ENCODE measurements at regions not wholly inside any gene's neighbourhood (a gene's known extent, or its start where the extent isn't known, plus 50 kb on each side); places are given as distances from the start of the nearest gene placed in this dataset.
"Not testable (repeated sequence)": the region's sequence is repeated elsewhere in the genome, so short reads cannot be mapped to it uniquely, and the experiment has no call there.

- no peaks in the 10 kb centered on the region for H3K27me3 ChIP-seq (ENCODE audit: insufficient read depth, low read length, poor library complexity, severe bottlenecking)
- no peaks in the 10 kb centered on the region for H3K9me3 ChIP-seq (ENCODE audit: insufficient read depth, low read depth, low read length)
- H3K9me2 ChIP-seq (replicated peaks; ENCODE audit: low read depth, low read length) = no peaks in the 10 kb centered on the region
- no peaks in the 10 kb centered on the region for H3F3A ChIP-seq (ENCODE audit: low read depth)
- no peak overlapping the region for H3K4me3 ChIP-seq (ENCODE audit: low read length, poor library complexity, severe bottlenecking)
- H3K4me1 ChIP-seq (ENCODE audit: insufficient read depth, low read length, poor library complexity, severe bottlenecking) = no peaks in the 10 kb centered on the region
- no peaks in the 10 kb centered on the region for H3K79me2 ChIP-seq (ENCODE audit: insufficient read depth, low read length)
- H3K36me3 ChIP-seq (ENCODE audit: insufficient read depth, low read length) = no peaks in the 10 kb centered on the region
- H2AFZ ChIP-seq (ENCODE audit: low read length) = no peak overlapping the region
- H4K20me1 ChIP-seq (ENCODE audit: insufficient read depth, low read length, poor library complexity, severe bottlenecking) = no peaks in the 10 kb centered on the region
- H3K4me2 ChIP-seq (ENCODE audit: low read depth, low read length, poor library complexity, severe bottlenecking) = no peak overlapping the region
- TF ChIP-seq, protein P1, sequence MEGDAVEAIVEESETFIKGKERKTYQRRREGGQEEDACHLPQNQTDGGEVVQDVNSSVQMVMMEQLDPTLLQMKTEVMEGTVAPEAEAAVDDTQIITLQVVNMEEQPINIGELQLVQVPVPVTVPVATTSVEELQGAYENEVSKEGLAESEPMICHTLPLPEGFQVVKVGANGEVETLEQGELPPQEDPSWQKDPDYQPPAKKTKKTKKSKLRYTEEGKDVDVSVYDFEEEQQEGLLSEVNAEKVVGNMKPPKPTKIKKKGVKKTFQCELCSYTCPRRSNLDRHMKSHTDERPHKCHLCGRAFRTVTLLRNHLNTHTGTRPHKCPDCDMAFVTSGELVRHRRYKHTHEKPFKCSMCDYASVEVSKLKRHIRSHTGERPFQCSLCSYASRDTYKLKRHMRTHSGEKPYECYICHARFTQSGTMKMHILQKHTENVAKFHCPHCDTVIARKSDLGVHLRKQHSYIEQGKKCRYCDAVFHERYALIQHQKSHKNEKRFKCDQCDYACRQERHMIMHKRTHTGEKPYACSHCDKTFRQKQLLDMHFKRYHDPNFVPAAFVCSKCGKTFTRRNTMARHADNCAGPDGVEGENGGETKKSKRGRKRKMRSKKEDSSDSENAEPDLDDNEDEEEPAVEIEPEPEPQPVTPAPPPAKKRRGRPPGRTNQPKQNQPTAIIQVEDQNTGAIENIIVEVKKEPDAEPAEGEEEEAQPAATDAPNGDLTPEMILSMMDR (conservative IDR thresholded peaks at IDR 0.05; ENCODE audit: low read length) = no peak
- no peak for TF ChIP-seq EZH2phosphoT487 (IDR thresholded peaks at IDR 0.05; ENCODE audit: borderline replicate concordance)
- H3K9ac ChIP-seq (ENCODE audit: low read depth, low read length, poor library complexity, severe bottlenecking) = no peak overlapping the region
Measured at GRCh38 chr2:190591437-190591836, 56.9 kb upstream of the NEMP2 start.

GRCh38 chr2:190592831-190593230 is 56.1 kb upstream of the NAB1 start:
- Histone ChIP-seq H3K79me2 (ENCODE audit: insufficient read depth, low read length) (no peaks in the 10 kb centered on the region), H3K4me1 (ENCODE audit: insufficient read depth, low read length, poor library complexity, severe bottlenecking) (peaks cover 5% of the 10 kb centered on the region), H3F3A (ENCODE audit: low read depth) (no peaks in the 10 kb centered on the region), H3K9ac (ENCODE audit: low read depth, low read length, poor library complexity, severe bottlenecking) (no peak overlapping the region), H3K9me2 (replicated peaks; ENCODE audit: low read depth, low read length) (no peaks in the 10 kb centered on the region), H3K27me3 (ENCODE audit: insufficient read depth, low read length, poor library complexity, severe bottlenecking) (no peaks in the 10 kb centered on the region), H3K4me2 (ENCODE audit: low read depth, low read length, poor library complexity, severe bottlenecking) (no peak overlapping the region), H3K4me3 (ENCODE audit: low read length, poor library complexity, severe bottlenecking) (no peak overlapping the region), H3K36me3 (ENCODE audit: insufficient read depth, low read length) (no peaks in the 10 kb centered on the region), H3K9me3 (ENCODE audit: insufficient read depth, low read depth, low read length) (no peaks in the 10 kb centered on the region), H4K20me1 (ENCODE audit: insufficient read depth, low read length, poor library complexity, severe bottlenecking) (no peaks in the 10 kb centered on the region), H2AFZ (ENCODE audit: low read length) (no peak overlapping the region)
- TF ChIP-seq EZH2phosphoT487 (IDR thresholded peaks at IDR 0.05; ENCODE audit: borderline replicate concordance) = no peak
- TF ChIP-seq, protein P1 (conservative IDR thresholded peaks at IDR 0.05; ENCODE audit: low read length) = no peak

DNA sequence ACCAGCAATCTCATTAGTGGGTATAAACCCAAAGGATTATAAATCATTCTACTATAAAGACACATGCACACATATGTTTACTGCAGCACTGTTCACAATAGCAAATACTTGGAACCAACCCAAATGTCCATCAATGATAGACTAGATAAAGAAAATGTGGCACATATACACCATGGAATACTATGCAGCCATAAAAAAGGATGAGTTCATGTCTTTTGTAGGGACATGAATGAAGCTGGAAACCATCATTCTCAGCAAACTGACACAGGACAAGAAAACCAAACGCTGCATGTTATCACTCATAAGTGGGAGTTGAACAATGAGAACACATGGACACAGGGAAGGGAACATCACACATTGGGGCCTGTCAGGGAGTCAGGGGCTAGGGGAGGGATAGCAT is 53.0 kb upstream of the NAB1 start:
- not testable (repeated sequence) for H3K4me3 ChIP-seq (ENCODE audit: low read length, poor library complexity, severe bottlenecking)

DNA sequence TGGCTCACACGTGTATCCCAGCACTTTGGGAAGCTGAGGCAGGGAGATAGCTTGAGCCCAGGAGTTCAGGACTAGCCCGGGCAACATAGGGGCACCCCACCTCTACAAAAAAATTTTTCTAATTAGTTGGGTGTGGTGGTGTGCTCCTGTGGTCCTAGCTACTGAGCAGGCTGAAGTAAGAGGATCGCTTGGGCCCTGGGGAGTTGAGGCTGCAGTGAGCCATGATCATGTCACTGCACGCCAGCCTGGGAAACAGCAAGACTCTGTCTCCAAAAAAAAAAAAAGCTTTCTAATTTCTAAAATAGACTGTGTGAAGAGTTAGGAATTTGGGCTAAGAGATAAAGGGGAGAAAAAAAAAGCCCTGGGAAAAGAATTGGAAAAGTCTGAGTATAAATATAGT is 51.9 kb upstream of the NAB1 start:
- Histone ChIP-seq H3K4me2 (ENCODE audit: low read depth, low read length, poor library complexity, severe bottlenecking) (no peak overlapping the region), H2AFZ (ENCODE audit: low read length) (no peak overlapping the region)

More for the DNA sequence above, 53.0 kb upstream of the NAB1 start:
- not testable (repeated sequence) for H3K9ac ChIP-seq (ENCODE audit: low read depth, low read length, poor library complexity, severe bottlenecking); H3K79me2 ChIP-seq (ENCODE audit: insufficient read depth, low read length); H4K20me1 ChIP-seq (ENCODE audit: insufficient read depth, low read length, poor library complexity, severe bottlenecking); H3K27me3 ChIP-seq (ENCODE audit: insufficient read depth, low read length, poor library complexity, severe bottlenecking); H2AFZ ChIP-seq (ENCODE audit: low read length); H3K9me3 ChIP-seq (ENCODE audit: insufficient read depth, low read depth, low read length); H3K36me3 ChIP-seq (ENCODE audit: insufficient read depth, low read length); H3K4me2 ChIP-seq (ENCODE audit: low read depth, low read length, poor library complexity, severe bottlenecking); H3K9me2 ChIP-seq (replicated peaks; ENCODE audit: low read depth, low read length); H3F3A ChIP-seq (ENCODE audit: low read depth)
- H3K4me1 ChIP-seq (ENCODE audit: insufficient read depth, low read length, poor library complexity, severe bottlenecking) = peaks cover 35% of the 10 kb centered on the region

More for the DNA sequence above, 51.9 kb upstream of the NAB1 start:
- H3F3A ChIP-seq (ENCODE audit: low read depth) = 0 out of 2 replicates have a peak, but pooled peaks cover 4% of the 10 kb centered on the region
- peaks cover 36% of the 10 kb centered on the region for H3K4me1 ChIP-seq (ENCODE audit: insufficient read depth, low read length, poor library complexity, severe bottlenecking)
- H3K9me2 ChIP-seq (replicated peaks; ENCODE audit: low read depth, low read length) = no peaks in the 10 kb centered on the region
- H3K27me3 ChIP-seq (ENCODE audit: insufficient read depth, low read length, poor library complexity, severe bottlenecking) = no peaks in the 10 kb centered on the region
- no peaks in the 10 kb centered on the region for H3K36me3 ChIP-seq (ENCODE audit: insufficient read depth, low read length)
- no peak overlapping the region for H3K9ac ChIP-seq (ENCODE audit: low read depth, low read length, poor library complexity, severe bottlenecking)
- H4K20me1 ChIP-seq (ENCODE audit: insufficient read depth, low read length, poor library complexity, severe bottlenecking) = no peaks in the 10 kb centered on the region
- TF ChIP-seq EZH2phosphoT487 (IDR thresholded peaks at IDR 0.05; ENCODE audit: borderline replicate concordance) = no peak
- TF ChIP-seq, protein P1 (conservative IDR thresholded peaks at IDR 0.05; ENCODE audit: low read length) = no peak
- no peak overlapping the region for H3K4me3 ChIP-seq (ENCODE audit: low read length, poor library complexity, severe bottlenecking)
- no peaks in the 10 kb centered on the region for H3K9me3 ChIP-seq (ENCODE audit: insufficient read depth, low read depth, low read length)
- no peaks in the 10 kb centered on the region for H3K79me2 ChIP-seq (ENCODE audit: insufficient read depth, low read length)

All from Loucy (cell line).